ENCODE measurements at regions not wholly inside any gene's neighbourhood (a gene's known extent, or its start where the extent isn't known, plus 50 kb on each side); places are given as distances from the start of the nearest gene placed in this dataset.

GRCh38 chr17:77464988-77465357, 324.2 kb downstream of the SEC14L1 start:
- Mint-ChIP-seq H3K27me3 (ENCODE audit: unreplicated experiment) (peaks cover 14% of the 10 kb centered on the region), H3K4me1 (ENCODE audit: unreplicated experiment) (peaks cover 77% of the 10 kb centered on the region), H3K4me3 (ENCODE audit: unreplicated experiment) (peak overlapping the region; percentile 3), H3K27ac (ENCODE audit: unreplicated experiment) (peak overlapping the region; percentile 28), H3K9me3 (ENCODE audit: unreplicated experiment) (no peaks in the 10 kb centered on the region), H3K36me3 (ENCODE audit: low read depth, unreplicated experiment) (peaks cover 25% of the 10 kb centered on the region)
- TF ChIP-seq CTCF (IDR thresholded peaks at IDR 0.05; ENCODE audit: unreplicated experiment) = no peak
- no peak for DNase-seq (ENCODE audit: low spot score)

GRCh38 chr17:77465358-77466041, 324.7 kb downstream of the SEC14L1 start:
- H3K9me3 Mint-ChIP-seq (ENCODE audit: unreplicated experiment) = no peaks in the 10 kb centered on the region
- H3K27me3 Mint-ChIP-seq (ENCODE audit: unreplicated experiment) = peaks cover 15% of the 10 kb centered on the region
- no peak for TF ChIP-seq CTCF (IDR thresholded peaks at IDR 0.05; ENCODE audit: unreplicated experiment)
- peak overlapping the region; percentile 94 for H3K27ac Mint-ChIP-seq (ENCODE audit: unreplicated experiment)
- peaks cover 77% of the 10 kb centered on the region for H3K4me1 Mint-ChIP-seq (ENCODE audit: unreplicated experiment)
- peaks cover 30% of the 10 kb centered on the region for H3K36me3 Mint-ChIP-seq (ENCODE audit: low read depth, unreplicated experiment)
- H3K4me3 Mint-ChIP-seq (ENCODE audit: unreplicated experiment) = peak overlapping the region; percentile 76
- DNase-seq (ENCODE audit: low spot score) = no peak

GRCh38 chr17:77466140-77466539, 325.4 kb downstream of the SEC14L1 start:
- DNase-seq (ENCODE audit: low spot score) = peak; percentile 67
- Mint-ChIP-seq H3K36me3 (ENCODE audit: low read depth, unreplicated experiment) (peaks cover 32% of the 10 kb centered on the region), H3K27me3 (ENCODE audit: unreplicated experiment) (peaks cover 15% of the 10 kb centered on the region), H3K4me3 (ENCODE audit: unreplicated experiment) (peak overlapping the region; percentile 85), H3K27ac (ENCODE audit: unreplicated experiment) (peak overlapping the region; percentile 94), H3K9me3 (ENCODE audit: unreplicated experiment) (no peaks in the 10 kb centered on the region), H3K4me1 (ENCODE audit: unreplicated experiment) (peaks cover 78% of the 10 kb centered on the region)
- TF ChIP-seq CTCF (IDR thresholded peaks at IDR 0.05; ENCODE audit: unreplicated experiment) = no peak

GRCh38 chr17:77466596-77467223, 325.9 kb downstream of the SEC14L1 start:
- Mint-ChIP-seq H3K4me1 (ENCODE audit: unreplicated experiment) (peaks cover 78% of the 10 kb centered on the region), H3K27me3 (ENCODE audit: unreplicated experiment) (peaks cover 16% of the 10 kb centered on the region), H3K27ac (ENCODE audit: unreplicated experiment) (peak overlapping the region; percentile 94), H3K9me3 (ENCODE audit: unreplicated experiment) (no peaks in the 10 kb centered on the region), H3K36me3 (ENCODE audit: low read depth, unreplicated experiment) (peaks cover 32% of the 10 kb centered on the region), H3K4me3 (ENCODE audit: unreplicated experiment) (peak overlapping the region; percentile 85)
- DNase-seq (ENCODE audit: low spot score) = no peak
- no peak for TF ChIP-seq CTCF (IDR thresholded peaks at IDR 0.05; ENCODE audit: unreplicated experiment)

GRCh38 chr17:77467521-77467920, 326.8 kb downstream of the SEC14L1 start:
- Mint-ChIP-seq H3K4me1 (ENCODE audit: unreplicated experiment) (peaks cover 85% of the 10 kb centered on the region), H3K27ac (ENCODE audit: unreplicated experiment) (peak overlapping the region; percentile 95), H3K4me3 (ENCODE audit: unreplicated experiment) (no peak overlapping the region), H3K9me3 (ENCODE audit: unreplicated experiment) (no peaks in the 10 kb centered on the region), H3K36me3 (ENCODE audit: low read depth, unreplicated experiment) (peaks cover 32% of the 10 kb centered on the region), H3K27me3 (ENCODE audit: unreplicated experiment) (peaks cover 20% of the 10 kb centered on the region)
- no peak for TF ChIP-seq CTCF (IDR thresholded peaks at IDR 0.05; ENCODE audit: unreplicated experiment)
- DNase-seq (ENCODE audit: low spot score) = peak; percentile 42
